ENCODE measurements at regions not wholly inside any gene's neighbourhood (a gene's known extent, or its start where the extent isn't known, plus 50 kb on each side); places are given as distances from the start of the nearest gene placed in this dataset.

- Histone ChIP-seq H3K9me3 (no peaks in the 10 kb centered on the region), H3K36me3 (no peaks in the 10 kb centered on the region), H3K4me1 (no peaks in the 10 kb centered on the region), H3K27ac (no peak overlapping the region), H3K4me3 (no peak overlapping the region), H3K27me3 (no peaks in the 10 kb centered on the region)
- 61 to 77% methylated on average over 4 of the region's 4 CpGs for WGBS, 2 donors
- TF ChIP-seq POLR2A (IDR thresholded peaks at IDR 0.05), result no peak
- TF ChIP-seq, protein P1, sequence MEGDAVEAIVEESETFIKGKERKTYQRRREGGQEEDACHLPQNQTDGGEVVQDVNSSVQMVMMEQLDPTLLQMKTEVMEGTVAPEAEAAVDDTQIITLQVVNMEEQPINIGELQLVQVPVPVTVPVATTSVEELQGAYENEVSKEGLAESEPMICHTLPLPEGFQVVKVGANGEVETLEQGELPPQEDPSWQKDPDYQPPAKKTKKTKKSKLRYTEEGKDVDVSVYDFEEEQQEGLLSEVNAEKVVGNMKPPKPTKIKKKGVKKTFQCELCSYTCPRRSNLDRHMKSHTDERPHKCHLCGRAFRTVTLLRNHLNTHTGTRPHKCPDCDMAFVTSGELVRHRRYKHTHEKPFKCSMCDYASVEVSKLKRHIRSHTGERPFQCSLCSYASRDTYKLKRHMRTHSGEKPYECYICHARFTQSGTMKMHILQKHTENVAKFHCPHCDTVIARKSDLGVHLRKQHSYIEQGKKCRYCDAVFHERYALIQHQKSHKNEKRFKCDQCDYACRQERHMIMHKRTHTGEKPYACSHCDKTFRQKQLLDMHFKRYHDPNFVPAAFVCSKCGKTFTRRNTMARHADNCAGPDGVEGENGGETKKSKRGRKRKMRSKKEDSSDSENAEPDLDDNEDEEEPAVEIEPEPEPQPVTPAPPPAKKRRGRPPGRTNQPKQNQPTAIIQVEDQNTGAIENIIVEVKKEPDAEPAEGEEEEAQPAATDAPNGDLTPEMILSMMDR (IDR thresholded peaks at IDR 0.05), result no peak
- TF ChIP-seq EP300 (IDR thresholded peaks at IDR 0.05), result no peak
- DNase-seq (ENCODE audit: low spot score in 2 of 2), result no peak
These were observed 52.6 kb upstream of the PDE7B start for GRCh38 chr6:135798751-135799515.
